ENCODE measurements at regions not wholly inside any gene's neighbourhood (a gene's known extent, or its start where the extent isn't known, plus 50 kb on each side); places are given as distances from the start of the nearest gene placed in this dataset.

DNA sequence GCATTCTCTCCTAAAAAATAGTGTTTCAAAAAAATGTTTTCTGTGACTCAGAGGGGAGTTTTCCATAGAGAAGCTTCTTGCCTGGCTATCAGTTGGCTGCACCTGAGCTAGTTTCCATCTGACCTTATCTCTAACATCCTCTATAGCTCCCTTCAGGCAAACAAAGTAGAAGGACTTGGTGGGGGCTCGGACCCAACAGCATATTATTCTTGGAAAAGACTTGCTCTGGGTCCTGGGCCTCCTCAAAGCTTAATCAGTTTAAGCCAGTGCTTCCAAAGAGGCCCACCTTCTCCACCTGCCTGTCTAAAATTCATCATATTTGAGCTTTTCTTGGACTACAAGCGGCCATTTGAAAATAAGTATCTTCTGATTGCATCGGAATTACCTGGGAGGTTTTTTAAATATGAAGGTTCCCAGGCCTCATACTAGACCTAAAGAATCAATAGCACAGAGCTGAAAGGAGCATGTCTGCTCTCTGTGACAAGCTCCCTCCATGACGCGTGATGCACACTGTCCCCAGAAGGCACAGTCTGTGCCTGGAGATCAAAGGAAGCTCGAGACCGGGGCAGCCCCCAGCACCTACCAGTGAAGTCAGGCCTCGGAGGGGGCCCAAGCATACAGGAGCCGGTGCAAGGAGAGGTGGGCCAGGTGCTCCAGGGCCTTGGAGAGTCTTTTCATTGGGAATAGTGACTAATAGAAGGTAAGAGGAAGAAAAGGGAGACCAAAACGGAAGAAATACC, 80.6 kb upstream of the HIVEP1 start (continued):
- TF ChIP-seq, protein P1, sequence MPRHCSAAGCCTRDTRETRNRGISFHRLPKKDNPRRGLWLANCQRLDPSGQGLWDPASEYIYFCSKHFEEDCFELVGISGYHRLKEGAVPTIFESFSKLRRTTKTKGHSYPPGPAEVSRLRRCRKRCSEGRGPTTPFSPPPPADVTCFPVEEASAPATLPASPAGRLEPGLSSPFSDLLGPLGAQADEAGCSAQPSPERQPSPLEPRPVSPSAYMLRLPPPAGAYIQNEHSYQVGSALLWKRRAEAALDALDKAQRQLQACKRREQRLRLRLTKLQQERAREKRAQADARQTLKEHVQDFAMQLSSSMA (CRISPR knock-in tag; IDR thresholded peaks at IDR 0.05), result no peak
- TF ChIP-seq SAP30 (IDR thresholded peaks at IDR 0.05; ENCODE audit: borderline replicate concordance, insufficient read depth, low read depth, low read length, poor library complexity, severe bottlenecking), result no peak
- no peak for TF ChIP-seq BDP1 (IDR thresholded peaks at IDR 0.05; ENCODE audit: insufficient read depth, insufficient read length)
- TF ChIP-seq, protein P2, sequence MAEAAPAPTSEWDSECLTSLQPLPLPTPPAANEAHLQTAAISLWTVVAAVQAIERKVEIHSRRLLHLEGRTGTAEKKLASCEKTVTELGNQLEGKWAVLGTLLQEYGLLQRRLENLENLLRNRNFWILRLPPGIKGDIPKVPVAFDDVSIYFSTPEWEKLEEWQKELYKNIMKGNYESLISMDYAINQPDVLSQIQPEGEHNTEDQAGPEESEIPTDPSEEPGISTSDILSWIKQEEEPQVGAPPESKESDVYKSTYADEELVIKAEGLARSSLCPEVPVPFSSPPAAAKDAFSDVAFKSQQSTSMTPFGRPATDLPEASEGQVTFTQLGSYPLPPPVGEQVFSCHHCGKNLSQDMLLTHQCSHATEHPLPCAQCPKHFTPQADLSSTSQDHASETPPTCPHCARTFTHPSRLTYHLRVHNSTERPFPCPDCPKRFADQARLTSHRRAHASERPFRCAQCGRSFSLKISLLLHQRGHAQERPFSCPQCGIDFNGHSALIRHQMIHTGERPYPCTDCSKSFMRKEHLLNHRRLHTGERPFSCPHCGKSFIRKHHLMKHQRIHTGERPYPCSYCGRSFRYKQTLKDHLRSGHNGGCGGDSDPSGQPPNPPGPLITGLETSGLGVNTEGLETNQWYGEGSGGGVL (CRISPR knock-in tag; IDR thresholded peaks at IDR 0.05), result no peak
- TF ChIP-seq ZC3H8 (IDR thresholded peaks at IDR 0.05), result 0 out of 2 replicates have a peak, but pooled peaks have one; percentile 19
- TF ChIP-seq, protein P3, sequence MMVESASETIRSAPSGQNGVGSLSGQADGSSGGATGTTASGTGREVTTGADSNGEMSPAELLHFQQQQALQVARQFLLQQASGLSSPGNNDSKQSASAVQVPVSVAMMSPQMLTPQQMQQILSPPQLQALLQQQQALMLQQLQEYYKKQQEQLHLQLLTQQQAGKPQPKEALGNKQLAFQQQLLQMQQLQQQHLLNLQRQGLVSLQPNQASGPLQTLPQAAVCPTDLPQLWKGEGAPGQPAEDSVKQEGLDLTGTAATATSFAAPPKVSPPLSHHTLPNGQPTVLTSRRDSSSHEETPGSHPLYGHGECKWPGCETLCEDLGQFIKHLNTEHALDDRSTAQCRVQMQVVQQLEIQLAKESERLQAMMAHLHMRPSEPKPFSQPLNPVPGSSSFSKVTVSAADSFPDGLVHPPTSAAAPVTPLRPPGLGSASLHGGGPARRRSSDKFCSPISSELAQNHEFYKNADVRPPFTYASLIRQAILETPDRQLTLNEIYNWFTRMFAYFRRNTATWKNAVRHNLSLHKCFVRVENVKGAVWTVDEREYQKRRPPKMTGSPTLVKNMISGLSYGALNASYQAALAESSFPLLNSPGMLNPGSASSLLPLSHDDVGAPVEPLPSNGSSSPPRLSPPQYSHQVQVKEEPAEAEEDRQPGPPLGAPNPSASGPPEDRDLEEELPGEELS (CRISPR knock-in tag; IDR thresholded peaks at IDR 0.05; ENCODE audit: borderline replicate concordance), result no peak
- peak; percentile 57; the same call in 1 of the 2 replicates for TF ChIP-seq ZNF583 (CRISPR knock-in tag; IDR thresholded peaks at IDR 0.05)
- peak; percentile 30; the same call in 1 of the 2 replicates for TF ChIP-seq RAD51 (IDR thresholded peaks at IDR 0.05; ENCODE audit: borderline replicate concordance, low read depth)
- TF ChIP-seq, protein P4, sequence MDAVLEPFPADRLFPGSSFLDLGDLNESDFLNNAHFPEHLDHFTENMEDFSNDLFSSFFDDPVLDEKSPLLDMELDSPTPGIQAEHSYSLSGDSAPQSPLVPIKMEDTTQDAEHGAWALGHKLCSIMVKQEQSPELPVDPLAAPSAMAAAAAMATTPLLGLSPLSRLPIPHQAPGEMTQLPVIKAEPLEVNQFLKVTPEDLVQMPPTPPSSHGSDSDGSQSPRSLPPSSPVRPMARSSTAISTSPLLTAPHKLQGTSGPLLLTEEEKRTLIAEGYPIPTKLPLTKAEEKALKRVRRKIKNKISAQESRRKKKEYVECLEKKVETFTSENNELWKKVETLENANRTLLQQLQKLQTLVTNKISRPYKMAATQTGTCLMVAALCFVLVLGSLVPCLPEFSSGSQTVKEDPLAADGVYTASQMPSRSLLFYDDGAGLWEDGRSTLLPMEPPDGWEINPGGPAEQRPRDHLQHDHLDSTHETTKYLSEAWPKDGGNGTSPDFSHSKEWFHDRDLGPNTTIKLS (IDR thresholded peaks at IDR 0.05; ENCODE audit: borderline replicate concordance, low read depth), result peak; percentile 33; the same call in 1 of the 2 replicates
- no peak for TF ChIP-seq ZNF184 (CRISPR knock-in tag; IDR thresholded peaks at IDR 0.05)
- TF ChIP-seq SPI1 (IDR thresholded peaks at IDR 0.05; ENCODE audit: borderline replicate concordance, low read depth, low read length), result no peak
- no peak for TF ChIP-seq MCM3 (IDR thresholded peaks at IDR 0.05)
- TF ChIP-seq TCFL5 (CRISPR knock-in tag; conservative IDR thresholded peaks at IDR 0.05), result no peak
- TF ChIP-seq CBFA2T3 (IDR thresholded peaks at IDR 0.05), result peak; percentile 98
- peak; percentile 81; the same call in 1 of the 2 replicates for TF ChIP-seq ZKSCAN8 (CRISPR knock-in tag; IDR thresholded peaks at IDR 0.05)
- no peak for TF ChIP-seq RBM22 (IDR thresholded peaks at IDR 0.05; ENCODE audit: low read depth, low read length, poor library complexity, severe bottlenecking)
- peak; percentile 80 for TF ChIP-seq HMGN3 (IDR thresholded peaks at IDR 0.05; ENCODE audit: borderline replicate concordance, extremely low read depth, insufficient read length, low read depth, low read length)
- no peak for TF ChIP-seq ZBTB1 (CRISPR knock-in tag; IDR thresholded peaks at IDR 0.05; ENCODE audit: borderline replicate concordance, low read depth)
- no peak for TF ChIP-seq IFI16 (CRISPR knock-in tag; IDR thresholded peaks at IDR 0.05)
- no peak for TF ChIP-seq HDAC6 (IDR thresholded peaks at IDR 0.05; ENCODE audit: low read depth, low read length)
- TF ChIP-seq HMG20A (CRISPR knock-in tag; conservative IDR thresholded peaks at IDR 0.05), result no peak
- TF ChIP-seq KDM4B (IDR thresholded peaks at IDR 0.05; ENCODE audit: borderline replicate concordance in 2 of 2, low read depth in 1 of 2), result no peak
- no peak for TF ChIP-seq PYGO2 (tag; IDR thresholded peaks at IDR 0.05)

Measured in K562 (cell line).